GM12875 (cell line): ENCODE measurements at regions not wholly inside any gene's neighbourhood (a gene's known extent, or its start where the extent isn't known, plus 50 kb on each side); places are given as distances from the start of the nearest gene placed in this dataset.

ENCODE experiments used
- H3K4me3 ChIP-seq: one replicate; pipeline ENCODE4 v1.5.1; 2011; ENCODE audit warnings: low read depth, low read length, control low read depth
- TF ChIP-seq, protein P1 (sequence below): IDR thresholded peaks from 2 replicates; pipeline ENCODE4 v1.5.1; 2011; ENCODE audit warnings: low read depth, mild to moderate bottlenecking, control low read depth, inconsistent platforms, low read length, moderate library complexity, borderline replicate concordance; ENCODE audit not compliant: insufficient read depth

DNA sequence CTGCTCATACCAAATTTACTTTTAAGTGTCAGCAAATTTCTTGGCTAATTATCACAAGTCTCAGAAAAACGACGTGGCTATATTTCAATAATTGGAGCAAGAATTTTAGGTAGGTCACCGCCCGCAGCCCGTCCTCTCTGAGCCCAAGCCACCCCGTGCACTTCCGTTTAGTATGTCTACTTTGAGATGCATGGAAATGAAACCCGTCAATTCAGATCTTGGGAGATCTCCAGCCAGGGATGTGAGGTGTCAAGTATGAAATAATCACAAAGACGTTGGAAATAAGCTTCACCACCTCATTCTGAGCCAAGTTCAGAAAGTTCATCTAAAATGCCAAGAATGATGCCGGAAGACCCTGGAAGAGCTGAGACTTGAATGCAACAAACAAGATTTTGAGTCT lies 132.6 kb upstream of the IRF2BP2 start:
- TF ChIP-seq, protein P1, sequence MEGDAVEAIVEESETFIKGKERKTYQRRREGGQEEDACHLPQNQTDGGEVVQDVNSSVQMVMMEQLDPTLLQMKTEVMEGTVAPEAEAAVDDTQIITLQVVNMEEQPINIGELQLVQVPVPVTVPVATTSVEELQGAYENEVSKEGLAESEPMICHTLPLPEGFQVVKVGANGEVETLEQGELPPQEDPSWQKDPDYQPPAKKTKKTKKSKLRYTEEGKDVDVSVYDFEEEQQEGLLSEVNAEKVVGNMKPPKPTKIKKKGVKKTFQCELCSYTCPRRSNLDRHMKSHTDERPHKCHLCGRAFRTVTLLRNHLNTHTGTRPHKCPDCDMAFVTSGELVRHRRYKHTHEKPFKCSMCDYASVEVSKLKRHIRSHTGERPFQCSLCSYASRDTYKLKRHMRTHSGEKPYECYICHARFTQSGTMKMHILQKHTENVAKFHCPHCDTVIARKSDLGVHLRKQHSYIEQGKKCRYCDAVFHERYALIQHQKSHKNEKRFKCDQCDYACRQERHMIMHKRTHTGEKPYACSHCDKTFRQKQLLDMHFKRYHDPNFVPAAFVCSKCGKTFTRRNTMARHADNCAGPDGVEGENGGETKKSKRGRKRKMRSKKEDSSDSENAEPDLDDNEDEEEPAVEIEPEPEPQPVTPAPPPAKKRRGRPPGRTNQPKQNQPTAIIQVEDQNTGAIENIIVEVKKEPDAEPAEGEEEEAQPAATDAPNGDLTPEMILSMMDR = no peak
- no peak overlapping the region for H3K4me3 ChIP-seq

DNA sequence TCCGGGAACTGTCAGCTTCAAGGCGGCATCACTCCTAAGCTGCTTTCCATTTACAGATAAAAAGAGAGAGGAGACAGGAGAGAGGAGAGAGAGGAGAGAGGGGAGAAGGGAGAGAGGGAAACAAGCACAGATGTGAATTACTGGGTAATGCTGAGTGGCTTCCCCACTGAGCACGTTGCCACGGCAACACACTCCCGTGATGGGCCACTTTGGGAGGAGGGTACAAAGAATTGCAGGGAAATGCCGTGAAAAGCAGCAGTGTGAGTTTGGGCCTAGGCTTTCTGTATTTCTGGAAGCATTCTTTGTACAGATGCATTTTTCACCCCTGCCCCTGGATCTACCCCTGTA lies 128.0 kb upstream of the IRF2BP2 start:
- TF ChIP-seq, protein P1 = no peak

DNA sequence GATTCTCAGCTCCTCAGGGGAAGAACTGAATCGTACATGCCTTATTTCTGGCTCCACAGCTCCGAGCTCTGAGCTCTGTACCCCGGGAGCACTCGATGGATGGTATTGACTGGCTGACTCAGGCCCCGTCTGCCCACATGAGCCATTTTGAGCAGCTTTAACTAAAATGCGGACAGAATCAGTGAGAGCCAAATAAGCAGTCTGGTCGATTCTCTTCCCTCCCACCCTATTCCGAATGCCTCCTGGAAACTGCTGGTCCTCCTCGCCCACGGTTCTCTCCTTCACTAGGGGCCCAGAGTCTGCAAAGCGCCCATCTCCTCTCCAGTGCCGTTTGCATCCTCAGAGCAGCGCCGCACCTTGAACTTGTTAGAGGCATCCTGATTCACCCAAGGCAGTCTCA lies 125.9 kb upstream of the IRF2BP2 start:
- TF ChIP-seq, protein P1 = no peak
- H3K4me3 ChIP-seq = no peak overlapping the region

More for the DNA sequence above, 128.0 kb upstream of the IRF2BP2 start:
- H3K4me3 ChIP-seq = no peak overlapping the region

DNA sequence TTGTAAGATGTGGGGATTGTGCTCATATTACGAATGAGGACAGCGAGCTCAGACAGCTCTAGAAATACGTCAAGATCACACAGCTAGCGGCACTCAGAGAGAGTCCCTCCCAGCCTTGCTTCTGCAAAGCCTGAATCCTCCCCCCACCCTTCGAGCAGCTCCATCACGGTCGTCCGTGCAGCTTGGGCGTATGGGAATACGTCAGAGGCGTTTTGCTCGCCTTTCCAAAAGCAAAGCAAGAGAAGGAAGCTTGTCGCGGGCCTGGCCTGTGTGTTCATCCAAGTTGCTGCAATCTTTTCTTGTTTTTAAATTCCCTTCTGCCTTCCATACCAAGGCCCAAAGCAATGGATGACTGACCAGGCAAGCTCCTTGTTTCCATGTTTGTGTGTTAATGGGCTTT lies 125.5 kb upstream of the IRF2BP2 start:
- TF ChIP-seq, protein P1 = no peak
- no peak overlapping the region for H3K4me3 ChIP-seq

DNA sequence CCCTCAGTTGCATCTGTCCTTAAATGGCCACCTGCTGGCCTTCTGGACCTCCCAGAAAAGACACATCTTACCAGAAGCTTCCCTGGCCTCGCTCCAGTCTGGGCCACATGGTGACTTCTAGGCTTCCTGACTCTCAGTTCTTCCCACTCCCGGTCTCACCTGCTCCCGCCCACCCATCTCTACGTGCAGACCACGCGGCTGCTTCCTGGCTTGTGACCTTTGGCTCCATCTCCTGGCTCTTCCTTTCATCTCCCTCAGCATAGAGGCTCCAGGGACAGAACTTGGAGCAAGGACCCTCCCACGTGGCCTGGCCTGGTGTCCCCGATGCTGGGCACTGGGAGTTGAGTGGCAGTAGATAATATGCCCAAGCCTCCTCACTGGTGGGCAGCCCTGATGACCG lies 124.9 kb upstream of the IRF2BP2 start:
- H3K4me3 ChIP-seq = no peak overlapping the region
- TF ChIP-seq, protein P1 = no peak

DNA sequence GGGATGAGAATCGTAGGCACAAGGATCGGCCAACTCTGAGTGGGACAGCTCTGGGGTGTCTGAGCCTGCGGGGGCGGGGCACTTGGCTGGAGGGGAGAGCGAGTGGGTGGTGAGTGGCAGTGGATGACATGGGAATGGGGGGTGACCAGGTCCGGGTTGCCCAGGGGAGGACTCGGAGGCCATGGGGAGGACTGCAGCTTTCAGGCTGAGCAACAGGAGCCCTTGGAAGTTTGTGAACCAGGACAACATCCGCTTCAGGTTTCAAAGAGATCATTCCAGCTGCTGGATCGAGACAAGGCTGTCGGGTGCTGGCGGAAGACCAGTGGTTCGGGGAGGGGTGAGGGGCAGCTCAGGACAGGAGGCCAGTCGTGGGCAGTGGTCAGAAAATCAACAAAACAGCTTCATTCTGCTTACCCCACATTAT lies 124.4 kb upstream of the IRF2BP2 start:
- TF ChIP-seq, protein P1 = no peak
- H3K4me3 ChIP-seq = no peak overlapping the region

DNA sequence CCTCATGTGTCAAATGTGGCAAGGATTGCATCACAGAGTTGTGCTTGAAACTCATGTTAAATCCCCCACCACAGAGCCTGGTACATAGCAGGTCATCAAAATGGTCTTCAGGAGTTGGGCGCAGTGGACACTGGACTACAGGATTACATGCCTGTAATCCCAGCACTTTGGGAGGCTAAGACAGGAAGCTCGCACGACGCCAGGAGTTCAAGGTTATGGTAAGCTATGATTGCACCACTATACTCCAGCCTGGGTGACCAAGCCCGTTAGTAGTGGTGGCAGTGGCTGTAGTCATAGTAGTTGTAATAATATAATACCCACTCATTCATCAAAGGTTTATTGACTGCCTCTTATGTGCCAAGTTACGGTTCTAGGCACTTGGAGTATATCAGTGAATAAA lies 123.4 kb upstream of the IRF2BP2 start:
- H3K4me3 ChIP-seq = no peak overlapping the region
- TF ChIP-seq, protein P1 = no peak
